DLD1 (cell line): ENCODE measurements at regions not wholly inside any gene's neighbourhood (a gene's known extent, or its start where the extent isn't known, plus 50 kb on each side); places are given as distances from the start of the nearest gene placed in this dataset.
"Not testable (repeated sequence)": the region's sequence is repeated elsewhere in the genome, so short reads cannot be mapped to it uniquely, and the experiment has no call there.

Experiments used
- in situ Hi-C: cut with HindIII; loops from 2 replicates; pipeline ENCODE4 v1.10.0; 2017; ENCODE audit warnings: low sequenced_read_pairs

GRCh38 chr13:61358599-61358998 is 57.0 kb downstream of the PCDH20 start:
- in situ Hi-C loops, result no loop called here

- in situ Hi-C loops, result no loop called here
Observed at GRCh38 chr13:61350341-61350740, 65.3 kb downstream of the PCDH20 start.

- in situ Hi-C loops, result no loop called here
Observed at GRCh38 chr13:61339054-61339621, 76.5 kb downstream of the PCDH20 start.

- in situ Hi-C loops, result no loop called here
Observed at GRCh38 chr13:61316647-61317046, 99.0 kb downstream of the PCDH20 start.

- in situ Hi-C loops, result no loop called here
Observed at GRCh38 chr13:61294467-61295191, 121.0 kb downstream of the PCDH20 start.

GRCh38 chr13:61286148-61286745 is 129.4 kb downstream of the PCDH20 start:
- in situ Hi-C loops, result no loop called here

- in situ Hi-C loops, result no loop called here
Observed at GRCh38 chr13:61277586-61278276, 137.9 kb downstream of the PCDH20 start.

- in situ Hi-C loops, result no loop called here
Observed at GRCh38 chr13:61277088-61277487, 138.6 kb downstream of the PCDH20 start.

GRCh38 chr13:61276401-61276800 is 139.2 kb downstream of the PCDH20 start:
- in situ Hi-C loops, result no loop called here

GRCh38 chr13:61275736-61276135 is 139.9 kb downstream of the PCDH20 start:
- in situ Hi-C loops, result no loop called here

GRCh38 chr13:61275251-61275650 is 140.4 kb downstream of the PCDH20 start:
- in situ Hi-C loops, result no loop called here

GRCh38 chr13:61266896-61267295 is 148.8 kb downstream of the PCDH20 start:
- in situ Hi-C loops, result not testable (repeated sequence)

- in situ Hi-C loops, result no loop called here
Observed at GRCh38 chr13:61261746-61262472, 153.7 kb downstream of the PCDH20 start.

- in situ Hi-C loops, result no loop called here
Observed at GRCh38 chr13:61258185-61258584, 157.5 kb downstream of the PCDH20 start.

GRCh38 chr13:61255040-61255796 is 160.4 kb downstream of the PCDH20 start:
- in situ Hi-C loops, result no loop called here

- in situ Hi-C loops, result no loop called here
Observed at GRCh38 chr13:61253105-61253877, 162.4 kb downstream of the PCDH20 start.

GRCh38 chr13:61252213-61252612 is 163.4 kb downstream of the PCDH20 start:
- in situ Hi-C loops, result no loop called here

GRCh38 chr13:61247149-61247936 is 168.3 kb downstream of the PCDH20 start:
- in situ Hi-C loops, result no loop called here

GRCh38 chr13:61246351-61246750 is 169.3 kb downstream of the PCDH20 start:
- in situ Hi-C loops, result no loop called here
